A673 (cell line): ENCODE measurements at regions not wholly inside any gene's neighbourhood (a gene's known extent, or its start where the extent isn't known, plus 50 kb on each side); places are given as distances from the start of the nearest gene placed in this dataset.

Source experiments
- BruUV-seq: library from RNA; stranded (reverse); fragments of 400-500 nt; replicated peaks from 2 replicates; lab custom pipeline; 2021; lab: Mats Ljungman, UMichigan
- CTCF ChIA-PET: fragments of 300-600 bp; sonication (Branson Sonifier 250); formaldehyde crosslinking; loops from one replicate; lab custom pipeline; 2022; ENCODE audit warnings: antibody characterized with exemption; lab: Charles Lee
- POLR2A ChIA-PET: fragments of 300-600 bp; sonication (Branson Sonifier 250); formaldehyde crosslinking; loops from one replicate; lab custom pipeline; 2022; ENCODE audit warnings: antibody characterized with exemption; ENCODE audit not compliant: low non-redundant PET; lab: Charles Lee
- DNase-seq: peaks from one replicate; pipeline ENCODE4 v3.0.0-alpha.2; 2015; ENCODE audit warnings: low spot score
- H3K27ac ChIP-seq: fragments of 200-600 bp; sonication (generic); 2 replicates; pipeline ENCODE4 v1.5.1; 2016; ENCODE audit warnings: mixed run types, low read depth, mild to moderate bottlenecking, mixed read lengths, antibody characterized with exemption, low read length; ENCODE audit not compliant: poor library complexity, severe bottlenecking
- H3K27me3 ChIP-seq: fragments of 200-600 bp; sonication (generic); replicated peaks from 2 replicates; pipeline ENCODE4 v1.6.1; 2017; ENCODE audit warnings: mixed run types, low read depth, mild to moderate bottlenecking, mixed read lengths, antibody characterized with exemption, low read length; ENCODE audit not compliant: insufficient read depth, poor library complexity
- H3K36me3 ChIP-seq: fragments of 200-600 bp; sonication (generic); 2 replicates; pipeline ENCODE4 v1.6.1; 2016; ENCODE audit warnings: mixed run types, mild to moderate bottlenecking, mixed read lengths, antibody characterized with exemption, low read length; ENCODE audit not compliant: insufficient read depth, poor library complexity, severe bottlenecking
- H3K4me1 ChIP-seq: fragments of 200-600 bp; sonication (generic); 2 replicates; pipeline ENCODE4 v1.6.1; 2017; ENCODE audit warnings: mixed run types, mild to moderate bottlenecking, mixed read lengths, antibody characterized with exemption, low read length; ENCODE audit not compliant: insufficient read depth, poor library complexity, severe bottlenecking
- H3K4me3 ChIP-seq: fragments of 200-600 bp; sonication (generic); 2 replicates; pipeline ENCODE4 v1.5.1; 2016; ENCODE audit warnings: low read depth, mixed run types, mild to moderate bottlenecking, mixed read lengths, low read length; ENCODE audit not compliant: poor library complexity, severe bottlenecking
- H3K9me3 ChIP-seq: fragments of 200-600 bp; sonication (generic); 2 replicates; pipeline ENCODE4 v1.6.1; 2016; ENCODE audit warnings: mixed run types, low read depth, mild to moderate bottlenecking, mixed read lengths, antibody characterized with exemption, low read length; ENCODE audit not compliant: poor library complexity, severe bottlenecking
- CTCF ChIP-seq: fragments of 300-800, 200-600 bp; sonication (generic); conservative IDR thresholded peaks from 2 replicates; pipeline ENCODE4 v1.5.1; 2017; ENCODE audit warnings: low read depth, mild to moderate bottlenecking, antibody characterized with exemption, low read length, moderate library complexity, mixed read lengths
- EZH2 ChIP-seq: fragments of 200-600 bp; sonication (generic); IDR thresholded peaks from 2 replicates; pipeline ENCODE4 v1.6.1; 2017; ENCODE audit warnings: borderline replicate concordance, low read depth, mild to moderate bottlenecking, mixed read lengths, antibody characterized with exemption, low read length; ENCODE audit not compliant: poor library complexity, severe bottlenecking
- intact Hi-C: fragments of 100-400 bp; cut with micrococcal nuclease; formaldehyde crosslinking; loops from one replicate; pipeline ENCODE4 v1.10.0; 2022; ENCODE audit not compliant: unreplicated experiment

- no TSS peak for BruUV-seq
Measured at GRCh38 chr2:19128148-19128547, 230.3 kb downstream of the OSR1 start.

GRCh38 chr2:19127616-19128015, 230.8 kb downstream of the OSR1 start:
- Histone ChIP-seq H3K9me3 (no peaks in the 10 kb centered on the region), H3K4me3 (no peak overlapping the region), H3K36me3 (no peaks in the 10 kb centered on the region), H3K27ac (no peak overlapping the region), H3K27me3 (no peaks in the 10 kb centered on the region), H3K4me1 (no peaks in the 10 kb centered on the region)
- TF ChIP-seq EZH2 (no peak), CTCF (no peak)
- CTCF ChIA-PET: no interaction called here
- POLR2A ChIA-PET: no interaction called here
- intact Hi-C loops: no loop called here
- DNase-seq: no peak
- BruUV-seq: no TSS peak

More at GRCh38 chr2:19128148-19128547, 230.3 kb downstream of the OSR1 start:
- Histone ChIP-seq H3K27ac (no peak overlapping the region), H3K27me3 (no peaks in the 10 kb centered on the region), H3K9me3 (no peaks in the 10 kb centered on the region), H3K4me1 (no peaks in the 10 kb centered on the region), H3K36me3 (no peaks in the 10 kb centered on the region), H3K4me3 (no peak overlapping the region)
- no peak for TF ChIP-seq EZH2
- intact Hi-C loops: no loop called here
- CTCF ChIA-PET: no interaction called here
- DNase-seq: no peak
- POLR2A ChIA-PET: no interaction called here

- no TSS peak for BruUV-seq
- no peaks in the 10 kb centered on the region for H3K4me1 ChIP-seq
- no peaks in the 10 kb centered on the region for H3K36me3 ChIP-seq
- ChIA-PET CTCF (no interaction called here), POLR2A (no interaction called here)
- TF ChIP-seq EZH2 (no peak), CTCF (no peak)
- no peak for DNase-seq
- no peak overlapping the region for H3K4me3 ChIP-seq
- H3K9me3 ChIP-seq: no peaks in the 10 kb centered on the region
- intact Hi-C loops: no loop called here
- no peak overlapping the region for H3K27ac ChIP-seq
- H3K27me3 ChIP-seq: no peaks in the 10 kb centered on the region
Measured at GRCh38 chr2:19125901-19126680, 232.3 kb downstream of the OSR1 start.

- DNase-seq: no peak
- no peaks in the 10 kb centered on the region for H3K4me1 ChIP-seq
- H3K27me3 ChIP-seq: no peaks in the 10 kb centered on the region
- H3K4me3 ChIP-seq: no peak overlapping the region
- ChIA-PET POLR2A (no interaction called here), CTCF (no interaction called here)
- intact Hi-C loops: no loop called here
- TF ChIP-seq EZH2 (no peak), CTCF (no peak)
- H3K9me3 ChIP-seq: no peaks in the 10 kb centered on the region
- BruUV-seq: no TSS peak
- H3K36me3 ChIP-seq: no peaks in the 10 kb centered on the region
- H3K27ac ChIP-seq: no peak overlapping the region
Measured at GRCh38 chr2:19124135-19124534, 234.3 kb downstream of the OSR1 start.
